A549 (cell line): ENCODE measurements at regions not wholly inside any gene's neighbourhood (a gene's known extent, or its start where the extent isn't known, plus 50 kb on each side); places are given as distances from the start of the nearest gene placed in this dataset.

ENCODE experiments used
- ATOH8 ChIP-seq: fragments of 250-450 bp; sonication (Bioruptor Pico); IDR thresholded peaks from 2 replicates; pipeline ENCODE4 v1.5.0; 2020; ENCODE audit warnings: low read depth, mild to moderate bottlenecking, moderate library complexity
- BHLHE40 ChIP-seq: IDR thresholded peaks from 2 replicates; pipeline ENCODE4 v1.6.1; 2012; ENCODE audit warnings: low read depth, low read length, inconsistent platforms
- CHD2 ChIP-seq: fragments of 150-350 bp; IDR thresholded peaks from 2 replicates; pipeline ENCODE4 v1.6.1; 2014; ENCODE audit warnings: low read length; ENCODE audit not compliant: partially characterized antibody
- CTCF ChIP-seq: fragments of >200 bp; sonication (Bioruptor Twin); formaldehyde crosslinking; IDR thresholded peaks from 3 replicates; pipeline ENCODE4 v1.5.1; 2016
- JUN ChIP-seq, 2 experiments: fragments of >200 bp; sonication (Bioruptor Twin); formaldehyde crosslinking; IDR thresholded peaks; 2 replicates in 1 of 2; 3 replicates in 1 of 2; pipeline ENCODE4 v1.6.1; 2016 to 2017
- KDM5A ChIP-seq: fragments of 200-600 bp; sonication (generic); IDR thresholded peaks from 2 replicates; pipeline ENCODE4 v1.6.1; 2016; ENCODE audit warnings: antibody characterized with exemption, mild to moderate bottlenecking
- MYC ChIP-seq: IDR thresholded peaks from 2 replicates; pipeline ENCODE4 v1.6.1; 2012; ENCODE audit warnings: mild to moderate bottlenecking, inconsistent platforms, low read length, improper control_type of control experiment, borderline replicate concordance
- RAD21 ChIP-seq, 2 experiments: fragments of >200 bp in 1 of 2; sonication (Bioruptor Twin) in 1 of 2; formaldehyde crosslinking in 1 of 2; IDR thresholded peaks in 1 of 2; conservative IDR thresholded peaks in 1 of 2; 2 replicates in 1 of 2; 3 replicates in 1 of 2; pipeline ENCODE4 v1.6.1; 2012 to 2018; ENCODE audit warnings: inconsistent platforms in 1 of 2
- RFX5 ChIP-seq: fragments of 450-650 bp; IDR thresholded peaks from 2 replicates; pipeline ENCODE4 v1.7.1; 2014; ENCODE audit warnings: antibody characterized with exemption, mild to moderate bottlenecking, moderate library complexity
- RNF2 ChIP-seq: fragments of 200-600 bp; sonication (generic); IDR thresholded peaks from 2 replicates; pipeline ENCODE4 v1.6.1; 2016; ENCODE audit warnings: low read depth, mild to moderate bottlenecking, antibody characterized with exemption, moderate library complexity, borderline replicate concordance
- TFCP2L1 ChIP-seq: fragments of 250-450 bp; sonication (Bioruptor Pico); IDR thresholded peaks from 2 replicates; pipeline ENCODE4 v1.5.0; 2021; ENCODE audit warnings: mild to moderate bottlenecking

- TF ChIP-seq CTCF, result no peak
- TF ChIP-seq RFX5, result no peak
- no peak for TF ChIP-seq BHLHE40
- no peak for TF ChIP-seq TFCP2L1 (CRISPR knock-in tag)
- no peak for TF ChIP-seq KDM5A
- no peak for TF ChIP-seq RNF2
- no peak for TF ChIP-seq MYC
- no peak for TF ChIP-seq CHD2
- TF ChIP-seq ATOH8 (CRISPR knock-in tag), result no peak
- no peak for TF ChIP-seq RAD21 (conservative IDR thresholded peaks at IDR 0.05 in 1 of 2, IDR thresholded peaks at IDR 0.05 in 1 of 2)
- no peak for TF ChIP-seq JUN (IDR thresholded peaks at IDR 0.05)
Observed at GRCh38 chr12:60803147-60803546, 1207.3 kb downstream of the SLC16A7 start.
